Gastroesophageal sphincter (tissue), 3 donors: ENCODE measurements at regions not wholly inside any gene's neighbourhood (a gene's known extent, or its start where the extent isn't known, plus 50 kb on each side); places are given as distances from the start of the nearest gene placed in this dataset.

Experiments used
- CTCF ChIP-seq, 4 experiments: fragments of 200-600 bp in 2 of 4; fragments of 450-650 bp in 2 of 4; sonication (generic) in 1 of 4; IDR thresholded peaks; one replicate each; pipeline ENCODE4 v1.5.1; 2017 to 2019; ENCODE audit warnings: antibody characterized with exemption in 4 of 4, mild to moderate bottlenecking in 2 of 4, moderate library complexity in 2 of 4
- POLR2A ChIP-seq, 2 donors: fragments of 450-650 bp; IDR thresholded peaks; one replicate each; pipeline ENCODE4 v1.6.1; 2017; ENCODE audit warnings: antibody characterized with exemption in 2 of 2, mild to moderate bottlenecking in 2 of 2, moderate library complexity in 1 of 2
- POLR2AphosphoS5 ChIP-seq: sonication (generic); formaldehyde crosslinking; IDR thresholded peaks from one replicate; pipeline ENCODE4 v1.6.1; 2017; ENCODE audit warnings: antibody characterized with exemption

GRCh38 chr4:12123707-12124106 is 695.0 kb upstream of the HS3ST1 start:
- TF ChIP-seq CTCF (IDR thresholded peaks at IDR 0.05) (no peak), POLR2AphosphoS5 (no peak), POLR2A (IDR thresholded peaks at IDR 0.05) (no peak)
